EH (cell line): ENCODE measurements at regions not wholly inside any gene's neighbourhood (a gene's known extent, or its start where the extent isn't known, plus 50 kb on each side); places are given as distances from the start of the nearest gene placed in this dataset.

ENCODE experiments used
- DNase-seq: peaks from one replicate; pipeline ENCODE4 v3.0.0-alpha.2; 2015; ENCODE audit warnings: low read depth

DNA sequence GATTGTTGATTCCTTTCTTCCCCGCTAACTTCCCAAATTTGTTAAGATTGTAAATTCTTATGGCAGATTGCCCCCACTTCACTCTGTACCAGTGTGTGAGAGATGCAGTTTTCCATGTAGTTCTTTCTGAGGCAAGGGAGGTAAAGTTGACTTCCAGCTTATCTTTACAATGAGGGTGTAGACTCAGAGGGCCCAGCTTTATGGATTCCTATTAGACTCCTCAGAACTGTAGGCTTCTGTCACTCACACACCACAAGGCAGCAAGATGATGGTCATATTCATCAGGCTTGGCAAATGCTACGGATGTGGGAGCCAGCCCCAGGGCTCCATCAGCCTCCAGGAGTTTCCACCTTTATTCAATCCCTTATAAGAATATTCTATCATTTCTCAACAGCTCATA, 461.9 kb upstream of the KLF4 start:
- no peak for DNase-seq

DNA sequence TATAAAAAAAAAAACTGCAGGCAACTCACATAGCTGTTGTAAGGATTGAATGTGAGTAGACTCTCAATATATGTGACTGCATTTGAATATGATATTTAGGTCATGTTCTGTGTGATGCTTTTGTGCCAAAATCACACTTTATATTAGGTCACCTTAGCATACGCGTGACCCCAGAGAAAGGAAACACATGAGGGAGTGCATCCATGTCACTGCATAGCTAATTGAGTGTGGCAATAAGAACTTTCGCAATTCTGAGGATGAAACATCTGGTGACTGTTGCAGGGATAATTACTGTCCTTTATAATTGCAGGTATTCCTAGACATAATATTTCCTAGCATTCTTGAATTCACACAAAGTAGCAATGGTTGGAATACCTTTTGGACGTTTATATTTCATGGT, 459.5 kb upstream of the KLF4 start:
- no peak for DNase-seq

DNA sequence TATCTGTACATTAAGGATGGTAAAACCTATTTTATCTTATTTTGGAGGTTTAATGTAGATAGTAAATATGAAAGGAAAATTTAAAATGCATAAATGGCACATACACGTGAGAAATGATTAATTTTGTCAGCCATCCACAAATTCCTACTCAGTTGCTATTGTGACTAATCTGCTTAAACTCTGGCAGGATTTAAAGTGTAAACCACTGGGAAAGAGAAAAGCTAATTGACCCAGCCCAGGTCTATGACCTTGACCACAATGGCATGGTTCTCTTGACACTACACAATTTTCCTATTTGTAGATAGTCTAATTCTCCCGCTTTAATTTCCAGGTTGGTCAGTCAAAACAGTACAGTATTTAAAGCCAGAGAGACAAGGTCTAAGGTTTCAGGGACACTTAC, 459.0 kb upstream of the KLF4 start:
- DNase-seq, result peak; percentile 30

DNA sequence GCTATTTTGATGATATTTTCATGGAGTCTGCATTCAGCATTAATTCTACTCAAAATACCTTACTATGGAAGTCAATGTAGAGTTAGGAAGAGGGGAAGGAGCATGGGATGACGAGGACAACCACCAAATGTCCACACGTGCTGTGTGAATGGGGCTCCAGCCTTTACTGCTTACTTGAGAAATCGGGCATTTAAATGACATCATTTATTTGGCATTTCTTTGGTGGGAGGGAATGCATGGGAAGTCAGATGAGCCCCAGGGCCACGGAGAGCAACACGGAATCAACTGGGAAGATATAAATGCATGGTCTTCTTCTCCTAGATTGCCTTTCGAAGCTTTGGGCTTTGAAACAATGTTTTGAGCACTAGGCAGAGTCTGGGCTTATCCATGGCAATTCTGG, 458.5 kb upstream of the KLF4 start:
- DNase-seq, result peak; percentile 68

DNA sequence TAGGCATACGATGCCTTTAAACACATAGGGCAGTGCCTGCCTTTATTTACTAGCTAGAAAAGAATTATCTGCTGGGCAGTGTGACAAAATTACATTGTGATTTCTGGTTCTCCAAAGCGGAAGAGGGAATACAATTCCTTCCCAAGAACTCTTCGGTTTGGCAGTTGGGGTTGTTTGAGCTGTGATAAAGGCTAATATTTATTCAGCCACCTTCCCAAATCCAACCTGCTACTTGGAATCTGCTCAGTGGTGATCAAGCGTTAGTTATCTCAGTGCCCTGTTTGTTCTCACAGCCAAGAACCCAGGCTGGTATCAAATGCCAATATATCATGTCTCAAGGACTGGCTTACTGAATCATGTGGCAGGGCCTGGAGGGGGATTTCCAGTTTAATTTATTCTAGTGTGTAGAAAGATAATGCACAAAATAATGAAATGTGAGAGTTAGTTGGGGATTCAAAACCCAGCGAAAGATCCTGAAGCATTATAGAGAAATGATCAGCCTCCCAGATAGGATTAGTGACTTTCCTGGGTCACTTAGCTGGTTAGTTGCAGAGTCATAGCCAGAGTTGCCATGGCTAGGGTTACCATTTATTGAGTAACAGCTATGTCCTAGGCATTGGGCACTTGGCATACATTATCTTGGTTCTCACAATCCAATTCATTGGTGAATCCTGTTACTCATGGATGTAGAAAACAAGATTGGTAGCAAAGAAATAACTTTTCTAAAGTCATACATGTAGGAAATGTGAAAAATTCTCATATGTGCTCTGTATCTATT, 457.0 kb upstream of the KLF4 start:
- no peak for DNase-seq

DNA sequence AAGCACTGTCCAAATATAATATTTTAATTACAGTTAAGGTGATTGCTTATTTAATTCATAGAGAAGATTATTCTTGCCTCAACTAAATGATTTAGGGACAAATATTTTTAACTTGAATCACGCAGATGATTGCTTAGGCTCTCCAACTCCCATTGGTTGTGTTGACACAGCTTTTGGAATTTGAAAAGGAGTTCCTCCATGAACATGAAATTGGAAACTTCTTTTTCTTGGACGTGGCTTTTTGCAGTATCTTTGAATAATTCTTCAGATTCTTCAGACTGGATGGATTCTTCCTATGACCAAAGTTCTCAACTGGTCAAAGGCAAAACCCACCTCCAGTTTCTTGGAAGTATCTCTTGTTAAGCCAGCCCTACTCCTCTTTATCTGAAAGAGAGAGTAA, 456.4 kb upstream of the KLF4 start:
- peak; percentile 23 for DNase-seq

DNA sequence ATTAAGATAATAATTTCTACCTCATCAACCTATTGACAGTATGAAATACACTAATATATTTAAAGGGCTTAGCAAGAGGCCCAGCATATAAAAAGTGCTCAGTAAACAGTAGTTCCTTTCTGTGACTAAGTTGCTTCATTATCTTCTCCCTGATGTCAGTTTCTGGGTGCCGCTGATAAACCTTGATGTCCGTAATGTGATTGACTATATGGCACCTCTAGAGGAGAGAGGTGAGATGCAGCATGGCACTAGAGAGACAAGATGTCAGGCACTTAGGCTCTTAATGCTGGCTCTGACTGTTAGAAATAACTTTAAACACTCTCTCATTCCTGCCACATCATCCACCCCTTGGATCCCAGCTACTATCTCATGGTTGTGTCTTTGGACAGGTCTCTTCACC, 455.9 kb upstream of the KLF4 start:
- DNase-seq, result no peak

DNA sequence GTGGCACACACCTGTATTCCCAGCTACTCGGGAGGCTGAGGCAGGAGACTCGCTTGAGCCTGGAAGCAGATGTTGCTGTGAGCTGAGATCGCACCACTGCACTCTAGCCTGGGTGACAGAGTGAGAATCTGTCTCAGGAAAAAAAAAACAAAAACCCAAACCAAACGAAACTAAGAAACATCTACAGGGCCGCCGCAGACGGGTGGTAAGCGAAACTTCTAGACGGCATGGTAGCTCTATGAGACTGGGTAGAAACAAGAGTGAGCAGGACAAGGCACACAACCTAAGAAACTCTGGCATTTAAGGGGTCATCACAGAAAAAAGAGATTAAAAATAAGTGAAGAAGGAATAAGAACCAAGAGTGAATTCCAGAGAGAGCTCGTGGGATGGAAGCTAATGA, 454.8 kb upstream of the KLF4 start:
- no peak for DNase-seq

DNA sequence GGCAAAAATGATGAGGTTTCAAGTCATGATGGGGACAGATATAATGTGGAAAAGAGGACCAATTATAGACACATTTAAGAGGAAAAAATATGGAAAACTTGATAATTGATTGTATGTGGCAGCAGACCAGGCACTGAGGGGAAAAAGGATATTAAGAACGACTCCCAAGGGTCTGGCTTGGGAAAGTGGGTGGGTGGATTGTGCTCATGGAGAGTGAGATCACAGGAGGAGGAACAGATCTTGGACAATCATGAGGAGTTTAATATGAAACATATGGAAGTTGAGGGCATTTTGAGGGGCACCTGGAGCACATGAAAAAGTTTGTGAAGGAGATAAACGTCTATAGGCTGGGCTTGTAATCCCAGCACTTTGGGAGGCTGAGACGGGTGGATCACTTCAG, 454.3 kb upstream of the KLF4 start:
- no peak for DNase-seq

DNA sequence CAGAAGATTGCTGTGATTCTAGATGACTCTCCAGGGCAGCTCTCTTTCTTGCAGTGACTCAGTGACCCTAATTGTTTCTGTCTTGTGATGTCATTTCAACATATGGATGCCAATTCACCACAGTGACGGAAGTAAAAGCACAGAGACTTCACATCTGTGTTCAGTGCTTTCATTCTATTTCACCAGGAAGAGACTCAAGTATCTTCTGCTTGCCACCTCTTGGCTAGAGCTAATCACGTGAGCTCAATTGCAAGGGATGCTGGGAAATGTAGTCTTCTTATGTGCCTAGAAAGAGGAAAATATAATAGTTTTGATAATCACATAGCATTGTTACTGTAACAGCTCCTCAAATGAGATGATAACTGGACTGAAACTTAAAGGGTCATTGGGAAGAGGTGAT, 453.3 kb upstream of the KLF4 start:
- DNase-seq, result no peak

DNA sequence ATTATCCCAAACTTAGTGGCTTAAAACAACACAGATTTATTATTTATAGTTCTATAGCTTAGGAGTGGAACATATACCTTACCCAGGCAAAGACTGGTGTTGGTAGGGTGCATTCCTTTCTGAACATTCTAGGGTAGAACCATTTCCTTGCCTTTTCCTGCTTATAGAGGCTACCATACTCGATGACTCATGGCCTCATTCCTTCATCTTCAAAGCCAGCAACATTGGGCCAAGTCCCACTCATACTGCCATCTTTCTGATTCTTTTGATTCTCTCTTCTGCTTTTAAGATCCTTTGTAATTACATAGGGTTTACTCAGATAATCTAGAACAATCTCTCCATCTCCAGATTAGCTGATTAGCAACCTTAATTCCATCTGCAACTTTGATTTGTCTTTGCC, 452.7 kb upstream of the KLF4 start:
- peak; percentile 13 for DNase-seq

DNA sequence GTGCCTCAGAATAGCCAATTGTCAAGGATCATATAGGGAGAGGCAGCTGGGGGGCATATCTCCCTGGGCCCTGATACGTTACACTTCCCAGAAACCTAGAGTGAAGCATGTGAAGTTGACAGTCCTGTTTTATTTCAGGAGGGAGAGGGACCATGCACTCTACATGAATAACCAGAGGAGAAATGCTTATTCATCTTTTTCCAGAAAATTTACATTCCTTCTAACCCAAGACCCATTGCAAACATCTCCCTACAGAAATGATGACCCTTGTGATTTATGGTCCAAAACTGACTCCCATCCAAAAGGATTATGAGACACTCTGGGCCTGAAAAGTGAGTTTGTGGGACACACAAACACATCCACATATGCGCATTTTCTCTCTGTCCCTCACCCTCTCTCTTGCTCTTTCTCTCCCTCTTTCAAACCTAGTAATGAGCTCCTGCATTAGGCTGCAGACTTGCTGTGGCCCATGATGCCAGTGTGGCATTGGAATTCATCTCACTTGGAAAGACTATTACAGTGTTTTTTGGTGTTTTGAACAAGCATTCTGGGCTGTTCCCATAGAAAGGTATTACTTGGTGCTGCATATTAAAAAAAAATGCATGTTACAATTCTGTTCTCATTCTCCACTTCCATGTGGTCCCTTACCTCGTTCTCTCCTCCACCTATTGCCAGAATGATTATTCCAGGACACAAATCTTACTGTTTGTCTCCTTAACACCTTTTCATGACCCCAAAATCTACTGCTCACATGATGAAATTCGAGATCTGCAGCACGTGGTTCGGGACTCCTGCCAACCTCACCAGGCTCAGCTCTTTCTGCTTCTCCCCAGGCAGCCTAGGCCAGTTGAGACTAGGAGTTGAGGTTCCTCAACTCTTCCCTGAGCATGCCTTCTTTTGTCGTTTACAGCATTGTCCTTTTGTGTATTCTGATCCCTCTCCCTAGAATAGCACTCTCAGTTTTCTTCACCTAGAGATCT, 451.3 kb upstream of the KLF4 start:
- DNase-seq, result no peak

DNA sequence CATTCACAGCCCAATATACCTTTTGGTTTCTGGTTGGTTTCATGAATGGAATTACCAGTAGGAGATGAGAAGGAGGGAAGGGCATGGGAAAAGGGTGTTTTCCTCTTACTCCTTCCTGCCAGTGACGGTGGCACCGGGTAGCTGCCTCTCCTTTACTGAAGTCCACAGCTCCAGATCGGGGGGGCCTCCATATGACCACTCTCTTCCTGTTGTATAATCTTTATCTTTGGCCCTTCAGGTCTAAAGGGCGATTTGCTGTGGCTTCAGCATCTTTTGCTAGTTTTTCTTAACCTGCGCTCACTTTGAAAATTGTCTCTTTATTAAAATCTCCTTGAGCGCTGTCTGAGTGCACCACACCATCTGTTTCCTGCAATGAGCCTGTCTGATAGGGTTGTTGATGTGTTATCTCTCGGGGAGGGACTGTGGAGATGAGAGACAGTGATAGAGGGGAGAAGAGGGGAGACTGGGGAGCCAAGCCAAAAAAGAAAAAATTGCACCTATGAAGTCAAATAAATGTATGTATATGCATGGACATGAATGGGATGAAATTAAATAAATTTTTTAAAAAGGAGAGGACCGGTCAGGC, 449.3 kb upstream of the KLF4 start:
- DNase-seq, result no peak

DNA sequence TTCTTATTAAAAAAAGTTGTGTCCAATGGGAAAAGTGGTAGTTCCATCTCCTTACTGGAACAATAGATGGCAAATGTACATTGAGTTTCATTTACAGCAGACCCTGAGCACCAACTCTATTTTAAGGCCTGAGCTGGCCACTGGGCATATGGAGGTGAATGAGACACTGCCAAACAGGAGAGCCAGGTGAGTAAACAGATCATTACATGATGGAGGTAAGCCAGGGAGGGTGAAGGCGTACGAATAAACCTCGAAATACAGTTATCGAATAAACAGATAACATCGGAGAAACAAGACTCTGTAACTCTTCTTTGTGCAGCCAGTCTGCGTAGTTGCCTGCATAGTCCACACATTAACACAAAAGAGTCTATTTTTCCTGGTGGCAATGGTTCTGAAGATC, 446.4 kb upstream of the KLF4 start:
- DNase-seq, result no peak

DNA sequence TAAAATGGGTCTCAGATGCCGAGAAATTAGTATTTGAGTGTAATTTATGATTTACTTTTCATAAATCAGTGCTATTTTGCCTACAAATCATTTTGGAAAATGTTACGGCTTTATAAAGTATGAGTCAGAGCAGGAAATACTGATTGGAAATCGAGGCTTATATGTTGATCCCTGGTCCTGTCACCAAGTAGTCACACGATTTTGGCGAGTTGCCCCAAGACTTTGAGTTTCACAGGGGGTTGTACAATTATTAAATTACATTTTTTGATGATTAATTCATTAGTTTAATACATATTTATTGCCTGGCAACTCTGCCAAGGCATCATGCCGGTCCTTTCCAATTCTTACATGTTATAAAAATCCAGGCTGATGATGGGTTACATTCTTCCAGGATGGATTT, 443.9 kb upstream of the KLF4 start:
- no peak for DNase-seq

DNA sequence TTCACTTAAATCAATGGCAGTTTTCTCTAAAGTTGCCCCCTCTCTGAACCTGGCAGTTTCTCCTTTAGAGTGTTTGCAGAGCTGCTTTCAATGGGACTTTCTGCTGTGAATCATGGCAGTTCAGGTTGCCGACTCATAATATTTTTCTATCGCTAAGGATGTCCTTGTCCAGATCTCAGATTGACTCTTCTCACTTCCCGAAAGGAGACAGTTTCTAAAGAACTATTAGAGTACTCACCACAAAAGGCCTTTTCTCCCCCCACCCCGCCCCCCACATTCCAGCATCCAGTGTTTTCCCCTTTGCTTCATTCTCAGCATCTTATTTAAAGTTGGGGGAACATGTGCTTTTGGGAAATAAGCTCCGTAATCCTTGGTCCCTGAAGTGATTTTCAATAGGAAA, 443.5 kb upstream of the KLF4 start:
- DNase-seq, result peak; percentile 16

DNA sequence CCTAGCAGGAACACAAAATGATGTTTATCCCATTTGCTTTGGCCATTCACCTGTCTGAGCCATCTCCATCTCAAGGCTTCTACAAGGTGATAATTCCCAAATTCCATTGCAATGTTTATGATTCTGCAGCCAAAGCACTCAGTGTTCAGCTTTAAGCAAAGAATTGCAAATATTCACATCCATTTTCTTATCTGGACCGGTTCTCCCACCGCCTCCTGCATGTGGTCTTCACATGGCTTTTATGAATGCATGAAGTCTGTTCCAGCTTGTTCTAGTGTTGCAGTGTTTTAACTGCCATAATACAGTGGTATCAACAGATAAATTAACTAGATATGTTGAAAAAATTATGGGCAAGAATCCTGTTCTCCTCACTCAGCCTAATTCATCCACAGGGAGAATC, 443.0 kb upstream of the KLF4 start:
- DNase-seq, result no peak

DNA sequence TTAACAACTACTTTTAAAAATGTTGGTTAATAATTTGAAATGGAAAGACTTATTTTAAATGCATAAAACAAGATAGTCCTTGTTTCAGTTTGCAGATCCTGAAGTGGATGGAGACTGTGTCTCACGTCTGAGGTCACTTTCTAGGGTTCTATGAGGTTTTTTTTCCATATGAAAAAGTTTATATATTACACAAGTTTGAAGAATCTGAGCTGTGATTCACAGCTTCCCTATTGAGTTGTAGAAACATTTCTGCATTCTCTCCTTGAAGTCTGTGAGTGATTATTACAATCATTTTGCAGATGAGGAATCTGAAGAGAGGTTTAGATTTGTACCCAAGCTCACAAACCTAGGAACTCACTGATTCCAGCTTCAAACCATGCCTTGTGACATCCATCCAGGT, 442.5 kb upstream of the KLF4 start:
- DNase-seq, result peak; percentile 47

DNA sequence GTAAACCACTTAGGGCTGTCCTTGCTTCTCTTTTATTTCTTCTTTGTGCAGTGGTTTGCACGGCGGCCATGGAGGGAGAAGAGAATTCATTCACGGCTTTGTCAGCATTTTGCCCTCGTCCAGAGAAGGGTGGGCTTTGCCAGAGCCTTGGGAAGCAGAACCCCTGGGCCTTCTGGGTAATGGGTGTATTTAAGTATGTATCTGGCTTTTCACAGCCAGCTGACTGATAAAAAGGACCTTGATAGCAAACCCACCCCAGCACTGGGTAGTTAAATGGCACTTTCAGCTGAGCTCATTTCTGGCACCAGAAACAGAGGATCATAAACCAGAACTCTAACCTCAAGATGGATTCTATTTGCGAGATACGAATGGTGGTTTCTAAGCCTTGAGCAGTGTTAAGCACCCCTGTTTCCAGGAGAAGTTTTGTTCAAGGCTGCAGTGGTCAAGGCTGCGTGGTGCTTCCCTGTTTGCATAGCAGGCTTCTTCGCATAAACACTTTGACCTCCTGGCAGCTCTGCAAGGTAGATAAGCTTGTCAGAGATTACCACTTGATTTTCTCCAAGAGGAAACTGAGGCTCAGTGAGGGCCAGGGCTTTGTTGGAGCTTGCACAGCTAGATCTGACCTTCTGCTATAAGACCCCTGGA, 441.6 kb upstream of the KLF4 start:
- DNase-seq, result no peak

DNA sequence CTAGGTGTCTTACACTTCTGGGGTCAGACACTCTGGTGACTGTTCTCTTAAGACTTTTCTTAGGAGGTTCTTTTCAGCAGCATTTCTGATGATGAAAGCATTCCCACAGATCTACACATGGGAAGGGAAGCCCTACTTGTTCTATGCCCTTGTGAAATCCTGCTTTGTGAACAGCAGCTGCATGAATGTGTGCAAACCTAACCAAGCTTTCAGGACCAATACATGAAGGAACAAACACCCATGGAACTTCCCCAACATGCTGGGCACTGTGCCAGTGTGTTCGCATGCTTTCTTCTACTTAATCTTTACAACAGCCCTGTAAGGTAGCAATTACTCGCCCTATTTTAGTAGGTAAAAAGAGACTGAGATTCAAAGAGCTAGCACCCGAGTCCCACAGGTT, 439.9 kb upstream of the KLF4 start:
- peak; percentile 16 for DNase-seq

DNA sequence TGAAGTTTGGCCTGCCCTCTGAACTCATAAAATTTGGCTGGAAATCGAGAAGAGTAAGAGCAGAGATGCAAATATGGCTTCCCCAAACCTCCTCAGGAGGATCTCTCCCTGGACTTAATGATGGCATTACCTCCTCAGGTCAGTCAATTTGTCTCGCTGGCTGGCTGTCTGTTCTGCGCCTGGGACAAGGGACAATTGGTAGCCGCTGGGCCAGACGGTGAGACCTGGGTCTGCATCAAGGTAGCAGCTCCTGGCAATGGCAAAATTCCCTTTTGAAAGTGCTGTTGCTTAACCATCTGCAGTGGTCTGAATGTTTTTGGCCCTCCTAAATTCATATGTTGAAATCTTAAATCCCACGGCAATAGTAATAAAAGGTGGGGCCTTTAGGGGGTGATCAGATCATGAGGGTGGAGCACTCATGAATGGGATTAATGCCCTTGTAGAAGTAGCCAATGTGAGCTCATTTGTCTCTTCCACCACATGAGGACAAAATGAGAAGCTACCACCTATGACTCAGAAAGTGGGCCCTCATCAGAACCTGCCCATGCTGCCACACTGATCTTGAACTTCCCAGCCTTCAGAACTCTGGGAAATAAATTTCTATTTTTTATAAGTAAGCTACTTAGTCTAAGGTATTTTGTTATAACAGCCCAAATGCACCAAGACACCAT, 439.3 kb upstream of the KLF4 start:
- no peak for DNase-seq

DNA sequence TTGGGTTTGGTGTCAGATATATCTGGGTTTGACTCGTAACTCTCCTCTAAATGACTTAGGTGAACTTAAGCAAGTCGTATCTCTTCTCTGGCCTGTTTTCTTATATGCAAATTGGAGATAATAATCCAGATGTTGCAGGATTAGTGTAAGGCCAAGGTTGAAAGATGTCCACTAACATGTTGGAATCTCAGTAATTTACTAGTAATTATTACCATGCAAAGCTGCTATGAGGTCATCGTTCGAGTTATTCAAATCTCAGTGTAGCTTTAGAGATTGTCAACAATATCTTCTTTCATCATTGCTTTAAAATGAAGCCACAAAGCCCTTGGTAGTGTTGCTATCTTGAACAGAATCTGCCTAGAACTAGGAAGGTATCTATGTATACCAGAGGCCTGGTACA, 437.7 kb upstream of the KLF4 start:
- DNase-seq, result no peak
